GM11168 (cell line): ENCODE measurements at regions not wholly inside any gene's neighbourhood (a gene's known extent, or its start where the extent isn't known, plus 50 kb on each side); places are given as distances from the start of the nearest gene placed in this dataset.

Source experiments
- in situ Hi-C: fragments of 300-500 bp; cut with MboI; formaldehyde crosslinking; loops from one replicate; pipeline ENCODE4 v1.12.0; 2022; ENCODE audit warnings: low sequenced_read_pairs; ENCODE audit not compliant: unreplicated experiment

- in situ Hi-C loops: no loop called here
These were observed 155.0 kb downstream of the SETD4 start for GRCh38 chr21:35905096-35905962.

- in situ Hi-C loops: no loop called here
These were observed 159.8 kb downstream of the SETD4 start for GRCh38 chr21:35900539-35900938.

- in situ Hi-C loops: no loop called here
These were observed 164.3 kb downstream of the SETD4 start for GRCh38 chr21:35896060-35896459.

GRCh38 chr21:35895598-35895997, 164.7 kb downstream of the SETD4 start:
- in situ Hi-C loops: no loop called here

- in situ Hi-C loops: no loop called here
These were observed 167.2 kb downstream of the SETD4 start for GRCh38 chr21:35893156-35893555.

- in situ Hi-C loops: no loop called here
These were observed 173.4 kb downstream of the SETD4 start for GRCh38 chr21:35886887-35887286.

GRCh38 chr21:35885942-35886541, 174.3 kb downstream of the SETD4 start:
- in situ Hi-C loops: no loop called here

- in situ Hi-C loops: no loop called here
These were observed 177.5 kb downstream of the SETD4 start for GRCh38 chr21:35882791-35883240.

GRCh38 chr21:35873441-35873840, 186.9 kb downstream of the SETD4 start:
- in situ Hi-C loops: no loop called here

- in situ Hi-C loops: no loop called here
These were observed 188.4 kb downstream of the SETD4 start for GRCh38 chr21:35871906-35872305.

- in situ Hi-C loops: no loop called here
These were observed 191.5 kb downstream of the SETD4 start for GRCh38 chr21:35868869-35869223.

GRCh38 chr21:35868005-35868868, 192.1 kb downstream of the SETD4 start:
- in situ Hi-C loops: no loop called here

GRCh38 chr21:35864039-35864438, 196.3 kb downstream of the SETD4 start:
- in situ Hi-C loops: no loop called here

- in situ Hi-C loops: no loop called here
These were observed 197.4 kb downstream of the SETD4 start for GRCh38 chr21:35862969-35863368.

- in situ Hi-C loops: no loop called here
These were observed 198.7 kb downstream of the SETD4 start for GRCh38 chr21:35861661-35862060.

GRCh38 chr21:35860189-35860869, 200.0 kb downstream of the SETD4 start:
- in situ Hi-C loops: no loop called here

- in situ Hi-C loops: no loop called here
These were observed 200.6 kb downstream of the SETD4 start for GRCh38 chr21:35859677-35860076.

GRCh38 chr21:35857095-35857494, 203.2 kb downstream of the SETD4 start:
- in situ Hi-C loops: no loop called here

GRCh38 chr21:35855484-35855883, 204.8 kb downstream of the SETD4 start:
- in situ Hi-C loops: no loop called here

GRCh38 chr21:35854281-35854680, 206.0 kb downstream of the SETD4 start:
- in situ Hi-C loops: no loop called here
